ENCODE measurements at regions not wholly inside any gene's neighbourhood (a gene's known extent, or its start where the extent isn't known, plus 50 kb on each side); places are given as distances from the start of the nearest gene placed in this dataset.

DNA sequence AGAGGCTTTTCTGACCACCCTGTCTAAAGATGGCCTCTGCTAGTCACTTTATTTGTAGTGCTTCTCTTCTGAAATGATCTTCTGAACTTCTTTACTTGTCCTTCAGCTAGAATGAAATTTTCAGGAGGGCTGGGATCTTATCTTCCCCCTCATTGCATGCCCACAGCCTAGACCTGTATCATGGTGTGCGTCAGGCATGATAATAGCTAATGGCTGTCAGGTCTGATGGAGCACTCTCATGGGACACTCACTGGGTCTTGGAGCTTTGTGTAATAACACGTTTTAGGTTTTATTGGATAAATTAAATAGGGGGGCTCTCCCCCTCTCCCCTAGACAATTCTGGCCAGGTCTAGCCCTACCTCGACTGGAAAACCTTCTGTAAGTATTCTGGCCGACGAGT lies 97.1 kb upstream of the NRXN3 start:
- TF ChIP-seq POLR2A (IDR thresholded peaks at IDR 0.05) = no peak
- TF ChIP-seq, protein P1, sequence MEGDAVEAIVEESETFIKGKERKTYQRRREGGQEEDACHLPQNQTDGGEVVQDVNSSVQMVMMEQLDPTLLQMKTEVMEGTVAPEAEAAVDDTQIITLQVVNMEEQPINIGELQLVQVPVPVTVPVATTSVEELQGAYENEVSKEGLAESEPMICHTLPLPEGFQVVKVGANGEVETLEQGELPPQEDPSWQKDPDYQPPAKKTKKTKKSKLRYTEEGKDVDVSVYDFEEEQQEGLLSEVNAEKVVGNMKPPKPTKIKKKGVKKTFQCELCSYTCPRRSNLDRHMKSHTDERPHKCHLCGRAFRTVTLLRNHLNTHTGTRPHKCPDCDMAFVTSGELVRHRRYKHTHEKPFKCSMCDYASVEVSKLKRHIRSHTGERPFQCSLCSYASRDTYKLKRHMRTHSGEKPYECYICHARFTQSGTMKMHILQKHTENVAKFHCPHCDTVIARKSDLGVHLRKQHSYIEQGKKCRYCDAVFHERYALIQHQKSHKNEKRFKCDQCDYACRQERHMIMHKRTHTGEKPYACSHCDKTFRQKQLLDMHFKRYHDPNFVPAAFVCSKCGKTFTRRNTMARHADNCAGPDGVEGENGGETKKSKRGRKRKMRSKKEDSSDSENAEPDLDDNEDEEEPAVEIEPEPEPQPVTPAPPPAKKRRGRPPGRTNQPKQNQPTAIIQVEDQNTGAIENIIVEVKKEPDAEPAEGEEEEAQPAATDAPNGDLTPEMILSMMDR (IDR thresholded peaks at IDR 0.05) = no peak

Measured in adrenal gland (tissue), 5 donors.